DOHH2 (cell line): ENCODE measurements at regions not wholly inside any gene's neighbourhood (a gene's known extent, or its start where the extent isn't known, plus 50 kb on each side); places are given as distances from the start of the nearest gene placed in this dataset.

ENCODE experiments used
- EZH2phosphoT487 ChIP-seq: fragments of 200-600 bp; sonication (generic); IDR thresholded peaks from 2 replicates; pipeline ENCODE4 v1.6.1; 2017; ENCODE audit warnings: borderline replicate concordance, mild to moderate bottlenecking, antibody characterized with exemption, low read length, moderate library complexity, mixed read lengths
- TF ChIP-seq, protein P1 (sequence below): fragments of 200-600 bp; sonication (generic); IDR thresholded peaks from one replicate; pipeline ENCODE4 v1.5.1; 2014; ENCODE audit warnings: antibody characterized with exemption, mild to moderate bottlenecking, low read depth, low read length; ENCODE audit not compliant: poor library complexity, severe bottlenecking

DNA sequence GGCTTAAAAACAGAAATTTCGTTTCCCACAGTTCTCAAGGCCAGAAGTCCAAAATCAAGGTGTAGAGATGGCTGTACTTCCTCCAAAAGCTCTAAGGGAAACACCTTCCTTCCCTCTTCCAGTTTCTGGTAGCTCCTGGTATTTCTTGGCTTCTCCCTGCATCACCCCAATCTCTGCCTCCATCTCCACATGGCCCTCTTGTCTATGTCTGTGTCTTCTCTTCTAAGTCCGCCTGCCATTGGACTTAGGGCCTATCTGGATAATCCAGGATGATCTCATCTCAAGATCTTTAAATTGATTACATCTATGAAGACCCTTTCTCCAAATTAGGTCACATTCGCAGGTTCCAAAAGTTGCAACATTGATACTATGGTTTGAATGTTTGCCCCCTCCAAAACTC, 105.6 kb downstream of the ATPSCKMT start:
- TF ChIP-seq, protein P1, sequence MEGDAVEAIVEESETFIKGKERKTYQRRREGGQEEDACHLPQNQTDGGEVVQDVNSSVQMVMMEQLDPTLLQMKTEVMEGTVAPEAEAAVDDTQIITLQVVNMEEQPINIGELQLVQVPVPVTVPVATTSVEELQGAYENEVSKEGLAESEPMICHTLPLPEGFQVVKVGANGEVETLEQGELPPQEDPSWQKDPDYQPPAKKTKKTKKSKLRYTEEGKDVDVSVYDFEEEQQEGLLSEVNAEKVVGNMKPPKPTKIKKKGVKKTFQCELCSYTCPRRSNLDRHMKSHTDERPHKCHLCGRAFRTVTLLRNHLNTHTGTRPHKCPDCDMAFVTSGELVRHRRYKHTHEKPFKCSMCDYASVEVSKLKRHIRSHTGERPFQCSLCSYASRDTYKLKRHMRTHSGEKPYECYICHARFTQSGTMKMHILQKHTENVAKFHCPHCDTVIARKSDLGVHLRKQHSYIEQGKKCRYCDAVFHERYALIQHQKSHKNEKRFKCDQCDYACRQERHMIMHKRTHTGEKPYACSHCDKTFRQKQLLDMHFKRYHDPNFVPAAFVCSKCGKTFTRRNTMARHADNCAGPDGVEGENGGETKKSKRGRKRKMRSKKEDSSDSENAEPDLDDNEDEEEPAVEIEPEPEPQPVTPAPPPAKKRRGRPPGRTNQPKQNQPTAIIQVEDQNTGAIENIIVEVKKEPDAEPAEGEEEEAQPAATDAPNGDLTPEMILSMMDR, result no peak
- no peak for TF ChIP-seq EZH2phosphoT487
